Thoracic aorta (tissue), 2 donors: ENCODE measurements at regions not wholly inside any gene's neighbourhood (a gene's known extent, or its start where the extent isn't known, plus 50 kb on each side); places are given as distances from the start of the nearest gene placed in this dataset.

Source experiments
- ATAC-seq: fragments of 150-250 bp; one replicate; pipeline ENCODE4 v1.8.0; 2017; ENCODE audit warnings: low read depth; ENCODE audit not compliant: insufficient number of reproducible peaks, low FRiP score
- DNase-seq: peaks from one replicate; pipeline ENCODE4 v3.0.0-alpha.2; 2020; ENCODE audit warnings: low spot score
- H3K27ac ChIP-seq, 2 donors: fragments of 200-600 bp; sonication (generic); 1 replicate in 1 of 2; 2 replicates in 1 of 2; pipeline ENCODE4 v1.5.1; 2016; ENCODE audit warnings: mild to moderate bottlenecking in 2 of 2, moderate library complexity in 2 of 2
- H3K27me3 ChIP-seq: fragments of 200-600 bp; sonication (generic); replicated peaks from 2 replicates; pipeline ENCODE4 v1.6.0; 2016; ENCODE audit warnings: mild to moderate bottlenecking; ENCODE audit not compliant: insufficient read depth
- H3K36me3 ChIP-seq: fragments of 200-600 bp; sonication (generic); one replicate; pipeline ENCODE4 v1.5.1; 2016
- H3K4me1 ChIP-seq, 2 donors: fragments of 200-600 bp; sonication (generic); 1 replicate in 1 of 2; 2 replicates in 1 of 2; pipeline versions ENCODE4 v1.5.1 to v1.6.0; 2016; ENCODE audit warnings: low read depth in 2 of 2, mild to moderate bottlenecking in 1 of 2; ENCODE audit not compliant: control insufficient read depth in 1 of 2
- H3K4me3 ChIP-seq: fragments of 200-600 bp; sonication (generic); 2 replicates; pipeline ENCODE4 v1.5.1; 2016; ENCODE audit warnings: mild to moderate bottlenecking
- H3K9me3 ChIP-seq: fragments of 200-600 bp; sonication (generic); 2 replicates; pipeline ENCODE4 v1.5.1; 2016
- CTCF ChIP-seq: fragments of 200-600 bp; sonication (generic); IDR thresholded peaks from one replicate; pipeline ENCODE4 v1.5.1; 2019; ENCODE audit warnings: antibody characterized with exemption

DNA sequence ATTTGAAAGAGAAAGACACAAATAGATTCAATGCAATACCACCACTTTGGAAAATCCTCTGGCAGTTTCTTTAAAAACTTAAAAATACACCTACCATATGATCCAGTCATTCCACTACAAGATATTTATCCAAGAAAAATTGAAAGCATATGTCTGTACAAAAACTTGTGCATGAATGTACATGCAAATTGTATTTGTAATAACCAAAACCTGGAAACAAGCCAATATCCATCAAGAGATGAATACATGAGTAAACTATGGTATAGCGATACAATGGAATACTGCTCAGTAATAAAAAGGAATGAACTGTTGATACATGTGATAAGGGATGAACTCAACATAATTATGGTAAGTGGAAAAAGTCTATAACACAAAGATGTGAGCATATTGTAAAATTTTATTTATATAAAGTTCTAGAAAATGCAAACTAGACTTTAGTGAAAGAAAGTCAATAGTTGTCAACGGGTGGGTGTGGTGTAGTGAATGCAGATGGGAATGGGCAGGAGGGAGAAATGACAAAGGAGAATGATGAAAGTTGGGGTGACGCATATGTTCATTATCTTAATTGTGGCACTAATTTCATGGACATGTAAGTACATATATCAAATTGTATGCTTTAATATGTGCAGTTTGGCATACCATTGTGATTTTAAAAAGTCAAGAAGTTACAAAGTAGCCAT lies 347.5 kb downstream of the SAMD5 start:
- Histone ChIP-seq H3K36me3 (no peaks in the 10 kb centered on the region), H3K4me1 (no peaks in the 10 kb centered on the region), H3K4me3 (no peak overlapping the region), H3K27ac (no peak overlapping the region), H3K27me3 (no peaks in the 10 kb centered on the region), H3K9me3 (no peaks in the 10 kb centered on the region)
- no peak for TF ChIP-seq CTCF
- DNase-seq = no peak
- ATAC-seq = no peak

- ATAC-seq (no peak), DNase-seq (no peak)
- Histone ChIP-seq H3K27ac (no peak overlapping the region), H3K27me3 (no peaks in the 10 kb centered on the region), H3K4me1 (no peaks in the 10 kb centered on the region), H3K4me3 (no peak overlapping the region), H3K36me3 (no peaks in the 10 kb centered on the region), H3K9me3 (no peaks in the 10 kb centered on the region)
- TF ChIP-seq CTCF = no peak
Measured at GRCh38 chr6:147856687-147857086, 348.2 kb downstream of the SAMD5 start.

DNA sequence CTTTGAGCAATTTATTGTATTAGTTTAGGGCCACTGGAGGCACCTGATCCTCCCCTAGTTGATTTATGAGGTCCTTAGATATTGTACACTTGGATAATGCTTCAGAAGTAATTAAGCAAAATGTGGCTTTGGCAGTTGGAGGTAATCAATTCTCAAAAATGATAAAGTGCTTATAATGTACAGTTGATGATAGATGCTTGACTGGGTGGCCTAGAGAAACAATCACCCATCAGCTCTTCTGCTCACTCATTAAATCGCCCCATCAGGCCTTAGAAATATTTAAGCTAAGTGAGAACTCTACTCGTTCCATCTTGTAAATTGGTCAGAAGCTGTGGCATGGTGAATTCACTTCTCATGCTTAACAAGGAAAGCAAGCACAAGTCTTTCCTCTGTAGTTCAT lies 349.9 kb downstream of the SAMD5 start:
- ATAC-seq (no peak), DNase-seq (no peak)
- Histone ChIP-seq H3K27ac (no peak overlapping the region), H3K4me3 (no peak overlapping the region), H3K27me3 (no peaks in the 10 kb centered on the region), H3K36me3 (no peaks in the 10 kb centered on the region), H3K9me3 (no peaks in the 10 kb centered on the region), H3K4me1 (no peaks in the 10 kb centered on the region)
- TF ChIP-seq CTCF = no peak

- no peak overlapping the region for H3K27ac ChIP-seq
- no peak for ATAC-seq
- H3K27me3 ChIP-seq = no peaks in the 10 kb centered on the region
- H3K4me3 ChIP-seq = no peak overlapping the region
- H3K4me1 ChIP-seq = no peaks in the 10 kb centered on the region
- DNase-seq = no peak
- no peaks in the 10 kb centered on the region for H3K36me3 ChIP-seq
- no peaks in the 10 kb centered on the region for H3K9me3 ChIP-seq
- TF ChIP-seq CTCF = no peak
Measured at GRCh38 chr6:147859071-147859470, 350.6 kb downstream of the SAMD5 start.

DNA sequence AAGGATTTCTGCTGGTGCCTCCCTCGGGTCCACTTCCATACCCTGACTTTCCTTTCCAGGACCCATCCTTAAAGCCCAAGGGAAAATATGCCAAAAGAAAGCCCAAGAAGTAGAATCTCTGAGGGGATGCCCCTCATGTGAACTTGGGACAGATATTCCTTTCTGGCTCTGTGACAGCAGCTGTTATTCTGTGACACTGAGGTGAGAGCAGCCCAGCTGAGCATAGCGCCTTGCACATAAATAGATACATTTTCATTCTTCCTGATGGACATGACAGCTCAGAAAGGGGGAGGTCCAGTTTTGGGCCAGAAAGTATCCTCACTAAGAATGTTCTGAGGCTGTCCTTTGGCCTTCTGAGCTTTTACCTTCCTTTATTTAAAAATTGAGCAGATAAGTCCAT lies 353.2 kb downstream of the SAMD5 start:
- H3K4me1 ChIP-seq = no peaks in the 10 kb centered on the region
- no peak for ATAC-seq
- no peak for TF ChIP-seq CTCF
- no peaks in the 10 kb centered on the region for H3K9me3 ChIP-seq
- H3K27ac ChIP-seq = no peak overlapping the region
- no peak for DNase-seq
- H3K27me3 ChIP-seq = no peaks in the 10 kb centered on the region
- no peaks in the 10 kb centered on the region for H3K36me3 ChIP-seq
- no peak overlapping the region for H3K4me3 ChIP-seq
